ENCODE measurements at regions not wholly inside any gene's neighbourhood (a gene's known extent, or its start where the extent isn't known, plus 50 kb on each side); places are given as distances from the start of the nearest gene placed in this dataset.

DNA sequence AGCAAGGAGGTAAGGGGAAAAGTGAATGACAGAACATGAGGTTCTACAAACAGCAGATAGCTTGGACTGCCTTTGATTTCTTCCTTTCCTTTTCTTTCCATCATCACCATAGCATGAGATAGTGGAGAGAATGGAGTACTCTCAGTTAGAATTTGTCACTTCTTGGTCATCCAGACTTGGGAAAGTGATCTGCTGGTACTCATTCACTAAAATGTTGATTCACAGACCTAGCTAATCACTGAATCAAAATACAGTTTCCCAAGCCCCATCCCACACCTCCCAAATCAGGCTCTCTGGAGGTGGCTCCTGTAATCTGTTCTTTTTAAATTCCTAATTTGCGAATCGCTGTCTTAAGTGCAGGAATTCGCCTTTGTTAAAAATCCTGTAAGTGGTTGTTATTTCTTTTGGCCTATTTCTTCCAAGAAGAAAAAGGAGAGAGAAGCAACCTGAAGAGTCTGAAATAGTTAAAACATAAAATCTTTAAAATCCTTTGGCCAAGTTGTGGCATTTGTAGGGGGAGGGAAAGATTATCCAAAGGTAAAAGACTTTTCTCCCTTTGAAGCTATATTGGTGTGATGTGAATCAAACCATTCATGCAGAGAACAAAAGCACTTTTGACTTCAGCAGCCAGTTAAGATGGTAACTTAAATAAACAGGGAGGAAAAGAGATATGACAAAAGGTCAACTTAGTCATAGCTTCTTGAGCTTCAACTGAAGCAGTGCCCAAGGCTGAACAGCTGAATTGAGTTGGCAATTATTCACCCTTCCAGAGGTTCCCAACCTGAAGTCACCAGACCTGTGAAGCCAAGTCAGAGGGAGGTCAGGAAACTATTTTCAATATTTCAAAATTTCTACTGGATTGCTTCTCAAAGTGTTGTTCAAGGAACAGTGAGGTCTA lies 255.1 kb upstream of the KRR1 start:
- TF ChIP-seq GABPA (IDR thresholded peaks at IDR 0.05 in 1 of 2, conservative IDR thresholded peaks at IDR 0.05 in 1 of 2) (no peak), TAF1 (conservative IDR thresholded peaks at IDR 0.05) (no peak), FOXA1 (IDR thresholded peaks at IDR 0.05) (no peak), EGR1 (IDR thresholded peaks at IDR 0.05; ENCODE audit: low read depth in 2 of 2) (no peak), RAD21 (IDR thresholded peaks at IDR 0.05) (no peak), JUND (IDR thresholded peaks at IDR 0.05) (no peak), YY1 (IDR thresholded peaks at IDR 0.05) (no peak)
- TF ChIP-seq, protein P1, sequence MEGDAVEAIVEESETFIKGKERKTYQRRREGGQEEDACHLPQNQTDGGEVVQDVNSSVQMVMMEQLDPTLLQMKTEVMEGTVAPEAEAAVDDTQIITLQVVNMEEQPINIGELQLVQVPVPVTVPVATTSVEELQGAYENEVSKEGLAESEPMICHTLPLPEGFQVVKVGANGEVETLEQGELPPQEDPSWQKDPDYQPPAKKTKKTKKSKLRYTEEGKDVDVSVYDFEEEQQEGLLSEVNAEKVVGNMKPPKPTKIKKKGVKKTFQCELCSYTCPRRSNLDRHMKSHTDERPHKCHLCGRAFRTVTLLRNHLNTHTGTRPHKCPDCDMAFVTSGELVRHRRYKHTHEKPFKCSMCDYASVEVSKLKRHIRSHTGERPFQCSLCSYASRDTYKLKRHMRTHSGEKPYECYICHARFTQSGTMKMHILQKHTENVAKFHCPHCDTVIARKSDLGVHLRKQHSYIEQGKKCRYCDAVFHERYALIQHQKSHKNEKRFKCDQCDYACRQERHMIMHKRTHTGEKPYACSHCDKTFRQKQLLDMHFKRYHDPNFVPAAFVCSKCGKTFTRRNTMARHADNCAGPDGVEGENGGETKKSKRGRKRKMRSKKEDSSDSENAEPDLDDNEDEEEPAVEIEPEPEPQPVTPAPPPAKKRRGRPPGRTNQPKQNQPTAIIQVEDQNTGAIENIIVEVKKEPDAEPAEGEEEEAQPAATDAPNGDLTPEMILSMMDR (IDR thresholded peaks at IDR 0.05; ENCODE audit: low read depth, low read length, missing input control): no peak

All from liver (tissue), 3 donors.